GM12878 (cell line): ENCODE measurements at regions not wholly inside any gene's neighbourhood (a gene's known extent, or its start where the extent isn't known, plus 50 kb on each side); places are given as distances from the start of the nearest gene placed in this dataset.

ENCODE experiments used
- ATAC-seq: fragments of 200-7000 bp; cut with Tn5 transposase; 3 replicates; pipeline ENCODE4 v1.9.1; 2020; ENCODE audit warnings: mild to moderate bottlenecking, moderate library complexity
- BruUV-seq: library from RNA; stranded (reverse); fragments of 400-500 nt; replicated peaks from 2 replicates; lab custom pipeline; 2021; lab: Mats Ljungman, UMichigan
- CTCF ChIA-PET: fragments of 300-600 bp; sonication (Branson Sonifier 250); formaldehyde crosslinking; extraction: SDS; loops from one replicate; lab custom pipeline; 2021; ENCODE audit warnings: inconsistent platforms; lab: Yijun Ruan, JAX
- POLR2A ChIA-PET: fragments of 350-600 bp; formaldehyde crosslinking; extraction: SDS; loops from one replicate; lab custom pipeline; 2021; ENCODE audit warnings: inconsistent platforms; lab: Charles Lee
- RAD21 ChIA-PET: fragments of 300-600 bp; sonication (Branson Sonifier 250); formaldehyde crosslinking; loops from one replicate; lab custom pipeline; 2023; ENCODE audit warnings: antibody characterized with exemption; ENCODE audit not compliant: unreplicated experiment; lab: Charles Lee
- SMC1A ChIA-PET: fragments of 300-600 bp; sonication (Branson Sonifier 250); formaldehyde crosslinking; loops from one replicate; lab custom pipeline; 2023; ENCODE audit not compliant: unreplicated experiment, uncharacterized antibody; lab: Charles Lee
- DNase-seq: peaks from one replicate; pipeline ENCODE4 v3.0.0-alpha.2; 2011; ENCODE audit warnings: low read depth, low spot score
- FAIRE-seq: peaks from 3 replicates; lab custom pipeline; 2011; peaks lifted over from hg19 to GRCh38; lab: Jason Lieb, UNC
- H2AFZ ChIP-seq: 2 replicates; pipeline ENCODE4 v1.6.0; 2011; ENCODE audit warnings: low read depth, low read length, control low read depth; ENCODE audit not compliant: control insufficient read depth
- H3K27ac ChIP-seq: 2 replicates; pipeline ENCODE4 v1.5.1; 2011; ENCODE audit warnings: control low read depth; ENCODE audit not compliant: control insufficient read depth, insufficient read depth
- H3K27me3 ChIP-seq, 2 experiments: replicated peaks in 1 of 2; 2 replicates each; pipeline versions ENCODE4 v1.6.0 to v1.6.1; 2011; ENCODE audit warnings: low read length in 1 of 2; ENCODE audit not compliant: control insufficient read depth in 2 of 2, insufficient read depth in 2 of 2
- H3K36me3 ChIP-seq, 2 experiments: 2 replicates each; pipeline ENCODE4 v1.5.1; 2011; ENCODE audit warnings: low read length in 1 of 2; ENCODE audit not compliant: control insufficient read depth in 2 of 2, insufficient read depth in 2 of 2
- H3K4me1 ChIP-seq: 2 replicates; pipeline ENCODE4 v1.6.1; 2011; ENCODE audit warnings: mild to moderate bottlenecking, low read length, moderate library complexity, mixed read lengths; ENCODE audit not compliant: control insufficient read depth, insufficient read depth
- H3K4me2 ChIP-seq: 2 replicates; pipeline ENCODE4 v1.6.0; 2011; ENCODE audit warnings: control low read depth; ENCODE audit not compliant: control insufficient read depth, insufficient read depth
- H3K4me3 ChIP-seq: fragments of 200-600 bp; sonication (generic); 2 replicates; pipeline ENCODE4 v1.5.1; 2016
- H3K79me2 ChIP-seq: 2 replicates; pipeline ENCODE4 v1.6.0; 2011; ENCODE audit warnings: low read length; ENCODE audit not compliant: control insufficient read depth, insufficient read depth
- H3K9ac ChIP-seq: 2 replicates; pipeline ENCODE4 v1.8.0; 2011; ENCODE audit warnings: low read length, control low read depth, mixed read lengths; ENCODE audit not compliant: control insufficient read depth, insufficient read depth
- H3K9me3 ChIP-seq: replicated peaks from 3 replicates; pipeline ENCODE4 v1.5.1; 2011; ENCODE audit warnings: mild to moderate bottlenecking, low read length; ENCODE audit not compliant: control insufficient read depth, insufficient read depth
- H4K20me1 ChIP-seq: 2 replicates; pipeline ENCODE4 v1.6.0; 2011; ENCODE audit not compliant: control insufficient read depth, insufficient read depth
- ATF2 ChIP-seq: IDR thresholded peaks from 2 replicates; pipeline ENCODE4 v1.6.1; 2012; ENCODE audit warnings: low read length, inconsistent platforms
- CEBPB ChIP-seq, 2 experiments: fragments of 150-350 bp in 1 of 2; IDR thresholded peaks; 2 replicates each; pipeline ENCODE4 v1.6.1; 2012 to 2014; ENCODE audit warnings: low read depth in 2 of 2, low read length in 2 of 2, borderline replicate concordance in 1 of 2, inconsistent platforms in 1 of 2
- DPF2 ChIP-seq: fragments of 450-650 bp; IDR thresholded peaks from 2 replicates; pipeline ENCODE4 v1.6.1; 2017; ENCODE audit warnings: mild to moderate bottlenecking
- FOXM1 ChIP-seq: IDR thresholded peaks from 2 replicates; pipeline ENCODE4 v1.6.1; 2012; ENCODE audit warnings: low read depth, mild to moderate bottlenecking, inconsistent platforms, low read length, moderate library complexity
- IKZF2 ChIP-seq, 2 experiments: fragments of 450-650 bp; IDR thresholded peaks; 2 replicates each; pipeline ENCODE4 v1.6.1; 2017; ENCODE audit warnings: mild to moderate bottlenecking in 2 of 2, moderate library complexity in 2 of 2
- KAT2A ChIP-seq: conservative IDR thresholded peaks from 2 replicates; pipeline ENCODE4 v1.6.1; 2011; ENCODE audit warnings: low read depth, low read length; ENCODE audit not compliant: control insufficient read depth
- MTA3 ChIP-seq: IDR thresholded peaks from 2 replicates; pipeline ENCODE4 v1.6.1; 2012; ENCODE audit warnings: low read length, inconsistent platforms, borderline replicate concordance
- NFYA ChIP-seq: IDR thresholded peaks from 2 replicates; pipeline ENCODE4 v1.6.1; 2011; ENCODE audit warnings: low read depth, mild to moderate bottlenecking, low read length, improper control_type of control experiment, borderline replicate concordance
- SP1 ChIP-seq: IDR thresholded peaks from one replicate; pipeline ENCODE4 v1.6.1; 2011; ENCODE audit warnings: low read depth, low read length
- SUZ12 ChIP-seq: fragments of 200-600 bp; sonication (generic); IDR thresholded peaks from one replicate; pipeline ENCODE4 v1.6.1; 2018; ENCODE audit warnings: antibody characterized with exemption, mild to moderate bottlenecking; ENCODE audit not compliant: unreplicated experiment
- TCF3 ChIP-seq: IDR thresholded peaks from 2 replicates; pipeline ENCODE4 v1.6.1; 2012; ENCODE audit warnings: low read depth, mild to moderate bottlenecking, low read length, borderline replicate concordance; ENCODE audit not compliant: insufficient read depth
- ZNF622 ChIP-seq: fragments of 450-650 bp; IDR thresholded peaks from 2 replicates; pipeline ENCODE4 v1.6.1; 2017; ENCODE audit warnings: mild to moderate bottlenecking, inconsistent platforms
- in situ Hi-C: fragments of 300-500 bp; cut with MboI; formaldehyde crosslinking; loops from 9 replicates; pipeline ENCODE4 v1.14.3; 2018; ENCODE audit warnings: mixed read lengths
- intact Hi-C: fragments of 100-400 bp; cut with micrococcal nuclease; formaldehyde crosslinking; loops from one replicate; pipeline ENCODE4 v1.14.2; 2022; ENCODE audit not compliant: unreplicated experiment
- TF ChIP-seq, protein P1 (sequence below): fragments of 450-650 bp; IDR thresholded peaks from 2 replicates; pipeline ENCODE4 v1.6.1; 2017; ENCODE audit warnings: mild to moderate bottlenecking, low read depth, inconsistent platforms; ENCODE audit not compliant: poor library complexity, severe bottlenecking
- TF ChIP-seq, protein P2 (sequence below), 3 experiments: IDR thresholded peaks in 2 of 3; conservative IDR thresholded peaks in 1 of 3; 2 replicates each; pipeline ENCODE4 v1.5.1; 2011; ENCODE audit warnings: low read depth in 3 of 3, low read length in 3 of 3, mild to moderate bottlenecking in 3 of 3, control low read depth in 2 of 3, moderate library complexity in 2 of 3, inconsistent platforms in 1 of 3, mixed read lengths in 1 of 3; ENCODE audit not compliant: control insufficient read depth in 2 of 3, insufficient read depth in 1 of 3; ENCODE audit errors: extremely low read depth in 1 of 3

DNA sequence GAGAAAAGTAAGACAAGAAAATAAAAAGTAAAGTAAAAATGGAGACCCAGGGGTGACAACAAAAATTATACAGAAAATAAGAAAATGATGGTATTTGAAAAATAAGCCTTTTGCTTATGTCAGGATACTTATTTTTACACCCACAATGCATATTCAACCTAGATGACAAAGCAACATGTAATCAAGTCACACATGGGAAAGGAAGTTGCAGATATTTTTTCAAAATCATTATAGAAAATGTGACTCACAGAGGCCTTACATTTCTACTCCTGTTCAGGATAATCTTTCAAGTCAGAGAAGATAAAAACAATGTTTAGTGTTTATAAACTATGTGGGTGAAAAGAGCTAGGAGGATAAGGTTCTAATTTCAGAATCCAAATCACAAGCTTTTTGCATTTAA, 275.3 kb upstream of the UBE2E3 start:
- Histone ChIP-seq H3K4me1 (no peaks in the 10 kb centered on the region), H3K36me3 (no peaks in the 10 kb centered on the region), H3K27me3 (no peaks in the 10 kb centered on the region), H3K4me2 (no peak overlapping the region), H3K27ac (no peak overlapping the region), H3K4me3 (no peak overlapping the region), H2AFZ (no peak overlapping the region), H3K9me3 (no peaks in the 10 kb centered on the region), H3K9ac (no peak overlapping the region), H3K79me2 (no peaks in the 10 kb centered on the region), H4K20me1 (no peaks in the 10 kb centered on the region)
- BruUV-seq = no TSS peak
- ChIA-PET CTCF (no interaction called here), POLR2A (no interaction called here), SMC1A (interaction anchor here (1.6 kb wide), 1 partner anchor 366 kb away, joined by 3 read pairs; no protein-coding TSS in a partner anchor), RAD21 (no interaction called here)
- ATAC-seq (no peak), DNase-seq (no peak), FAIRE-seq (no peak)
- intact Hi-C loops (no loop called here), in situ Hi-C loops (no loop called here)
- TF ChIP-seq, protein P1, sequence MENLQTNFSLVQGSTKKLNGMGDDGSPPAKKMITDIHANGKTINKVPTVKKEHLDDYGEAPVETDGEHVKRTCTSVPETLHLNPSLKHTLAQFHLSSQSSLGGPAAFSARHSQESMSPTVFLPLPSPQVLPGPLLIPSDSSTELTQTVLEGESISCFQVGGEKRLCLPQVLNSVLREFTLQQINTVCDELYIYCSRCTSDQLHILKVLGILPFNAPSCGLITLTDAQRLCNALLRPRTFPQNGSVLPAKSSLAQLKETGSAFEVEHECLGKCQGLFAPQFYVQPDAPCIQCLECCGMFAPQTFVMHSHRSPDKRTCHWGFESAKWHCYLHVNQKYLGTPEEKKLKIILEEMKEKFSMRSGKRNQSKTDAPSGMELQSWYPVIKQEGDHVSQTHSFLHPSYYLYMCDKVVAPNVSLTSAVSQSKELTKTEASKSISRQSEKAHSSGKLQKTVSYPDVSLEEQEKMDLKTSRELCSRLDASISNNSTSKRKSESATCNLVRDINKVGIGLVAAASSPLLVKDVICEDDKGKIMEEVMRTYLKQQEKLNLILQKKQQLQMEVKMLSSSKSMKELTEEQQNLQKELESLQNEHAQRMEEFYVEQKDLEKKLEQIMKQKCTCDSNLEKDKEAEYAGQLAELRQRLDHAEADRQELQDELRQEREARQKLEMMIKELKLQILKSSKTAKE = no peak
- no peak for TF ChIP-seq IKZF2 (IDR thresholded peaks at IDR 0.05)
- no peak for TF ChIP-seq MTA3
- no peak for TF ChIP-seq CEBPB (IDR thresholded peaks at IDR 0.05; ENCODE audit: borderline replicate concordance in 1 of 2, low read depth in 2 of 2, low read length in 2 of 2)
- TF ChIP-seq ZNF622 = no peak
- TF ChIP-seq NFYA = no peak
- no peak for TF ChIP-seq FOXM1
- TF ChIP-seq ATF2 = no peak
- TF ChIP-seq, protein P2, sequence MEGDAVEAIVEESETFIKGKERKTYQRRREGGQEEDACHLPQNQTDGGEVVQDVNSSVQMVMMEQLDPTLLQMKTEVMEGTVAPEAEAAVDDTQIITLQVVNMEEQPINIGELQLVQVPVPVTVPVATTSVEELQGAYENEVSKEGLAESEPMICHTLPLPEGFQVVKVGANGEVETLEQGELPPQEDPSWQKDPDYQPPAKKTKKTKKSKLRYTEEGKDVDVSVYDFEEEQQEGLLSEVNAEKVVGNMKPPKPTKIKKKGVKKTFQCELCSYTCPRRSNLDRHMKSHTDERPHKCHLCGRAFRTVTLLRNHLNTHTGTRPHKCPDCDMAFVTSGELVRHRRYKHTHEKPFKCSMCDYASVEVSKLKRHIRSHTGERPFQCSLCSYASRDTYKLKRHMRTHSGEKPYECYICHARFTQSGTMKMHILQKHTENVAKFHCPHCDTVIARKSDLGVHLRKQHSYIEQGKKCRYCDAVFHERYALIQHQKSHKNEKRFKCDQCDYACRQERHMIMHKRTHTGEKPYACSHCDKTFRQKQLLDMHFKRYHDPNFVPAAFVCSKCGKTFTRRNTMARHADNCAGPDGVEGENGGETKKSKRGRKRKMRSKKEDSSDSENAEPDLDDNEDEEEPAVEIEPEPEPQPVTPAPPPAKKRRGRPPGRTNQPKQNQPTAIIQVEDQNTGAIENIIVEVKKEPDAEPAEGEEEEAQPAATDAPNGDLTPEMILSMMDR (IDR thresholded peaks at IDR 0.05 in 2 of 3, conservative IDR thresholded peaks at IDR 0.05 in 1 of 3; ENCODE audit: control insufficient read depth in 2 of 3, extremely low read depth in 1 of 3, insufficient read depth in 1 of 3, low read depth in 3 of 3, low read length in 3 of 3) = no peak
- TF ChIP-seq DPF2 = no peak
- TF ChIP-seq SP1 = no peak
- TF ChIP-seq TCF3 = no peak
- no peak for TF ChIP-seq SUZ12
- TF ChIP-seq KAT2A = no peak
